ENCODE measurements at regions not wholly inside any gene's neighbourhood (a gene's known extent, or its start where the extent isn't known, plus 50 kb on each side); places are given as distances from the start of the nearest gene placed in this dataset.
"Not testable (repeated sequence)": the region's sequence is repeated elsewhere in the genome, so short reads cannot be mapped to it uniquely, and the experiment has no call there.

DNA sequence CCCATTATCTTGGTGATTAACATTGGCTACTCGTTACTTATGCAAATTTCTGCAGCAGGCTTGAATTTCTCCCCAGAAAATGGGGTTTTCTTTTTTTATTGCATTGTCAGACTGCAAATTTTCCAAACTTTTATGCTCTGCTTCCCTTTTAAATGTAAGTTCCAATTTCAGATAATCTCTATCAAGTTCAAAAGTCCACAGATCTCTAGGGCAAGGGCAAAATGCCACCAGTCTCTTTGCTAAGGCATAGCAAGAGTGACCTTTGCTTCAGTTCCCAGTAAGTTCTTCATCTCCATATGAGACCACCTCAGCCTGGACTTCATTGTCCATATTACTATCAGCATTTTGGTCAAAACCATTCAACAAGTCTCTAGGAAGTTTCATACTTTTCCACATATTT is 108.5 kb upstream of the ECI2 start:
- TF ChIP-seq ARNTL (CRISPR knock-in tag; IDR thresholded peaks at IDR 0.05; ENCODE audit: borderline replicate concordance, low read depth); GLIS3 (CRISPR knock-in tag; IDR thresholded peaks at IDR 0.05); OSR1 (CRISPR knock-in tag; IDR thresholded peaks at IDR 0.05); SNAI2 (CRISPR knock-in tag; IDR thresholded peaks at IDR 0.05); ZNF8 (CRISPR knock-in tag; IDR thresholded peaks at IDR 0.05); BACH2 (CRISPR knock-in tag; IDR thresholded peaks at IDR 0.05; ENCODE audit: borderline replicate concordance); ZFP30 (CRISPR knock-in tag; IDR thresholded peaks at IDR 0.05): not testable (repeated sequence)
- TF ChIP-seq, protein P1, sequence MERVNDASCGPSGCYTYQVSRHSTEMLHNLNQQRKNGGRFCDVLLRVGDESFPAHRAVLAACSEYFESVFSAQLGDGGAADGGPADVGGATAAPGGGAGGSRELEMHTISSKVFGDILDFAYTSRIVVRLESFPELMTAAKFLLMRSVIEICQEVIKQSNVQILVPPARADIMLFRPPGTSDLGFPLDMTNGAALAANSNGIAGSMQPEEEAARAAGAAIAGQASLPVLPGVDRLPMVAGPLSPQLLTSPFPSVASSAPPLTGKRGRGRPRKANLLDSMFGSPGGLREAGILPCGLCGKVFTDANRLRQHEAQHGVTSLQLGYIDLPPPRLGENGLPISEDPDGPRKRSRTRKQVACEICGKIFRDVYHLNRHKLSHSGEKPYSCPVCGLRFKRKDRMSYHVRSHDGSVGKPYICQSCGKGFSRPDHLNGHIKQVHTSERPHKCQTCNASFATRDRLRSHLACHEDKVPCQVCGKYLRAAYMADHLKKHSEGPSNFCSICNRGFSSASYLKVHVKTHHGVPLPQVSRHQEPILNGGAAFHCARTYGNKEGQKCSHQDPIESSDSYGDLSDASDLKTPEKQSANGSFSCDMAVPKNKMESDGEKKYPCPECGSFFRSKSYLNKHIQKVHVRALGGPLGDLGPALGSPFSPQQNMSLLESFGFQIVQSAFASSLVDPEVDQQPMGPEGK (CRISPR knock-in tag; IDR thresholded peaks at IDR 0.05; ENCODE audit: borderline replicate concordance) = not testable (repeated sequence)
- TF ChIP-seq, protein P2, sequence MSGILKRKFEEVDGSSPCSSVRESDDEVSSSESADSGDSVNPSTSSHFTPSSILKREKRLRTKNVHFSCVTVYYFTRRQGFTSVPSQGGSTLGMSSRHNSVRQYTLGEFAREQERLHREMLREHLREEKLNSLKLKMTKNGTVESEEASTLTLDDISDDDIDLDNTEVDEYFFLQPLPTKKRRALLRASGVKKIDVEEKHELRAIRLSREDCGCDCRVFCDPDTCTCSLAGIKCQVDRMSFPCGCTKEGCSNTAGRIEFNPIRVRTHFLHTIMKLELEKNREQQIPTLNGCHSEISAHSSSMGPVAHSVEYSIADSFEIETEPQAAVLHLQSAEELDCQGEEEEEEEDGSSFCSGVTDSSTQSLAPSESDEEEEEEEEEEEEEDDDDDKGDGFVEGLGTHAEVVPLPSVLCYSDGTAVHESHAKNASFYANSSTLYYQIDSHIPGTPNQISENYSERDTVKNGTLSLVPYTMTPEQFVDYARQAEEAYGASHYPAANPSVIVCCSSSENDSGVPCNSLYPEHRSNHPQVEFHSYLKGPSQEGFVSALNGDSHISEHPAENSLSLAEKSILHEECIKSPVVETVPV (CRISPR knock-in tag; IDR thresholded peaks at IDR 0.05) = not testable (repeated sequence)
- TF ChIP-seq, protein P3, sequence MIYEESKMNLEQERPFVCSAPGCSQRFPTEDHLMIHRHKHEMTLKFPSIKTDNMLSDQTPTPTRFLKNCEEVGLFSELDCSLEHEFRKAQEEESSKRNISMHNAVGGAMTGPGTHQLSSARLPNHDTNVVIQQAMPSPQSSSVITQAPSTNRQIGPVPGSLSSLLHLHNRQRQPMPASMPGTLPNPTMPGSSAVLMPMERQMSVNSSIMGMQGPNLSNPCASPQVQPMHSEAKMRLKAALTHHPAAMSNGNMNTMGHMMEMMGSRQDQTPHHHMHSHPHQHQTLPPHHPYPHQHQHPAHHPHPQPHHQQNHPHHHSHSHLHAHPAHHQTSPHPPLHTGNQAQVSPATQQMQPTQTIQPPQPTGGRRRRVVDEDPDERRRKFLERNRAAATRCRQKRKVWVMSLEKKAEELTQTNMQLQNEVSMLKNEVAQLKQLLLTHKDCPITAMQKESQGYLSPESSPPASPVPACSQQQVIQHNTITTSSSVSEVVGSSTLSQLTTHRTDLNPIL (CRISPR knock-in tag; IDR thresholded peaks at IDR 0.05; ENCODE audit: low read depth) = not testable (repeated sequence)

All from SK-N-SH treated with all-trans-retinoic acid at 6 μM for 48 hours (cell line).